GM23338 (cell line): ENCODE measurements at regions not wholly inside any gene's neighbourhood (a gene's known extent, or its start where the extent isn't known, plus 50 kb on each side); places are given as distances from the start of the nearest gene placed in this dataset.

Source experiments
- ATAC-seq: fragments of 200-7000 bp; cut with Tn5 transposase; 3 replicates; pipeline ENCODE4 v1.9.1; 2020
- DNase-seq: peaks from one replicate; pipeline ENCODE4 v3.0.0-alpha.2; 2015; ENCODE audit warnings: low spot score
- H2AFZ ChIP-seq: fragments of 200-600 bp; sonication (generic); 2 replicates; pipeline ENCODE4 v1.8.0; 2016; ENCODE audit warnings: antibody characterized with exemption, mild to moderate bottlenecking, moderate library complexity
- H3F3A ChIP-seq: fragments of 200-600 bp; sonication (generic); replicated peaks from 2 replicates; pipeline ENCODE4 v1.8.0; 2017; ENCODE audit warnings: antibody characterized with exemption, mixed run types, low read depth
- H3K27ac ChIP-seq: fragments of 200-600 bp; sonication (generic); 2 replicates; pipeline ENCODE4 v1.6.1; 2016; ENCODE audit warnings: low read depth
- H3K27me3 ChIP-seq: fragments of 200-600 bp; sonication (generic); 2 replicates; pipeline ENCODE4 v1.8.0; 2016; ENCODE audit warnings: mild to moderate bottlenecking, mixed run types, moderate library complexity; ENCODE audit not compliant: insufficient read depth
- H3K36me3 ChIP-seq: fragments of 200-600 bp; sonication (generic); 2 replicates; pipeline ENCODE4 v1.8.0; 2016; ENCODE audit warnings: mild to moderate bottlenecking; ENCODE audit not compliant: insufficient read depth
- H3K4me1 ChIP-seq: fragments of 200-600 bp; sonication (generic); 2 replicates; pipeline ENCODE4 v1.8.0; 2016; ENCODE audit warnings: mild to moderate bottlenecking, moderate library complexity; ENCODE audit not compliant: insufficient read depth
- H3K4me2 ChIP-seq: fragments of 200-600 bp; sonication (generic); 2 replicates; pipeline ENCODE4 v1.7.1; 2017; ENCODE audit warnings: mixed run types
- H3K4me3 ChIP-seq: fragments of 200-600 bp; sonication (generic); 2 replicates; pipeline ENCODE4 v1.6.1; 2016; ENCODE audit warnings: mixed run types
- H3K79me2 ChIP-seq: fragments of 200-600 bp; sonication (generic); replicated peaks from 2 replicates; pipeline ENCODE4 v1.8.0; 2017; ENCODE audit warnings: mild to moderate bottlenecking; ENCODE audit not compliant: insufficient read depth
- H3K9me2 ChIP-seq: fragments of 200-600 bp; sonication (generic); 2 replicates; pipeline ENCODE4 v1.8.0; 2017; ENCODE audit not compliant: insufficient read depth
- H4K20me1 ChIP-seq: fragments of 200-600 bp; sonication (generic); replicated peaks from 2 replicates; pipeline ENCODE4 v1.8.0; 2017; ENCODE audit warnings: mild to moderate bottlenecking; ENCODE audit not compliant: insufficient read depth
- H3K27ac Mint-ChIP-seq: 2 replicates; pipeline ENCODE4 v1.8.0; 2020; ENCODE audit warnings: inconsistent platforms, mild to moderate bottlenecking, moderate library complexity, mixed read lengths
- H3K27me3 Mint-ChIP-seq: 3 replicates; pipeline ENCODE4 v1.8.0; 2022; ENCODE audit warnings: low read depth, mild to moderate bottlenecking, moderate library complexity, mixed read lengths, inconsistent platforms; ENCODE audit not compliant: insufficient read depth, poor library complexity
- H3K36me3 Mint-ChIP-seq: 3 replicates; pipeline ENCODE4 v1.8.0; 2021; ENCODE audit warnings: low read depth, mild to moderate bottlenecking, inconsistent platforms, moderate library complexity, mixed read lengths
- H3K4me1 Mint-ChIP-seq: 3 replicates; pipeline ENCODE4 v1.8.0; 2020; ENCODE audit warnings: mild to moderate bottlenecking, inconsistent platforms, mixed read lengths
- H3K4me3 Mint-ChIP-seq: 3 replicates; pipeline ENCODE4 v1.8.0; 2021; ENCODE audit warnings: moderate library complexity, mild to moderate bottlenecking, inconsistent platforms, mixed read lengths
- H3K9me3 Mint-ChIP-seq: 3 replicates; pipeline ENCODE4 v1.8.0; 2020; ENCODE audit warnings: moderate library complexity, mild to moderate bottlenecking, inconsistent platforms, mixed read lengths
- CREB1 ChIP-seq: fragments of 250-450 bp; sonication (Bioruptor Pico); IDR thresholded peaks from 2 replicates; pipeline ENCODE4 v1.5.0; 2020; ENCODE audit warnings: low read depth, mild to moderate bottlenecking, moderate library complexity
- CTCF ChIP-seq, 2 experiments: fragments of 200-600 bp in 1 of 2; sonication (generic) in 1 of 2; conservative IDR thresholded peaks; 2 replicates each; pipeline versions ENCODE4 v1.5.1 to v1.6.1; 2016 to 2017; ENCODE audit warnings: antibody characterized with exemption in 2 of 2, low read depth in 2 of 2, mild to moderate bottlenecking in 2 of 2, moderate library complexity in 1 of 2
- EZH2 ChIP-seq: fragments of 200-600 bp; sonication (generic); IDR thresholded peaks from one replicate; pipeline ENCODE4 v1.8.0; 2017; ENCODE audit warnings: antibody characterized with exemption, mild to moderate bottlenecking, low read depth; ENCODE audit not compliant: unreplicated experiment
- JUNB ChIP-seq: IDR thresholded peaks from one replicate; pipeline ENCODE4 v1.6.1; 2016; ENCODE audit warnings: antibody characterized with exemption; ENCODE audit not compliant: unreplicated experiment
- NANOG ChIP-seq: IDR thresholded peaks from 2 replicates; pipeline ENCODE4 v1.6.1; 2016; ENCODE audit warnings: antibody characterized with exemption, borderline replicate concordance
- STAT1 ChIP-seq: IDR thresholded peaks from one replicate; pipeline ENCODE4 v1.6.1; 2016; ENCODE audit warnings: antibody characterized with exemption; ENCODE audit not compliant: unreplicated experiment
- ZNF331 ChIP-seq: fragments of 250-450 bp; sonication (Bioruptor Pico); IDR thresholded peaks from 2 replicates; pipeline ENCODE4 v1.5.0; 2020; ENCODE audit warnings: low read depth, mild to moderate bottlenecking, moderate library complexity
- ZNF462 ChIP-seq: fragments of 250-450 bp; sonication (Bioruptor Pico); IDR thresholded peaks from 2 replicates; pipeline ENCODE4 v1.5.0; 2020; ENCODE audit warnings: mild to moderate bottlenecking, moderate library complexity

- no peak for TF ChIP-seq ZNF462 (CRISPR knock-in tag)
- no peak for TF ChIP-seq STAT1
- no peak for TF ChIP-seq EZH2
- no peak for TF ChIP-seq CREB1
- TF ChIP-seq ZNF331, result no peak
Measured at GRCh38 chr12:116429826-116430360, 129.3 kb upstream of the MAP1LC3B2 start (continued).

- H3K27ac ChIP-seq, result no peak overlapping the region
- no peaks in the 10 kb centered on the region for H4K20me1 ChIP-seq
- no peak overlapping the region for H3K4me2 ChIP-seq
- H3K27me3 ChIP-seq, result no peaks in the 10 kb centered on the region
- H3K9me2 ChIP-seq, result peaks cover 7% of the 10 kb centered on the region
- no peak overlapping the region for H2AFZ ChIP-seq
- no peak overlapping the region for H3K4me3 Mint-ChIP-seq
- peaks cover 48% of the 10 kb centered on the region for H3K4me1 Mint-ChIP-seq
- no peaks in the 10 kb centered on the region for H3K36me3 Mint-ChIP-seq
- peaks cover 25% of the 10 kb centered on the region for H3K27me3 Mint-ChIP-seq
- H3F3A ChIP-seq, result peaks cover 7% of the 10 kb centered on the region
- no peak overlapping the region for H3K4me3 ChIP-seq
- peaks cover 4% of the 10 kb centered on the region; the same call in 1 of the 3 replicates for H3K9me3 Mint-ChIP-seq
- no peaks in the 10 kb centered on the region for H3K79me2 ChIP-seq
- DNase-seq, result no peak
- H3K27ac Mint-ChIP-seq, result no peak overlapping the region; the same call in 1 of the 2 replicates
- H3K4me1 ChIP-seq, result peaks cover 32% of the 10 kb centered on the region
- H3K36me3 ChIP-seq, result no peaks in the 10 kb centered on the region
- ATAC-seq, result no peak
- TF ChIP-seq NANOG, result no peak
- no peak for TF ChIP-seq CTCF (conservative IDR thresholded peaks at IDR 0.05; ENCODE audit: low read depth in 2 of 2)
- TF ChIP-seq JUNB, result no peak
- no peak for TF ChIP-seq ZNF462 (CRISPR knock-in tag)
Measured at GRCh38 chr12:116430911-116431565, 128.1 kb upstream of the MAP1LC3B2 start.
